Fibroblast of the aortic adventitia (primary cell): ENCODE measurements at regions not wholly inside any gene's neighbourhood (a gene's known extent, or its start where the extent isn't known, plus 50 kb on each side); places are given as distances from the start of the nearest gene placed in this dataset.

ENCODE experiments used
- DNase-seq: peaks from one replicate; pipeline ENCODE4 v3.0.0-alpha.2; 2010; ENCODE audit warnings: low read depth
- H3K4me3 ChIP-seq: 2 replicates; pipeline ENCODE4 v1.5.1; 2011; ENCODE audit warnings: low read depth, mild to moderate bottlenecking, control low read depth, low read length, moderate library complexity
- TF ChIP-seq, protein P1 (sequence below): IDR thresholded peaks from 2 replicates; pipeline ENCODE4 v1.5.1; 2011; ENCODE audit warnings: mild to moderate bottlenecking, low read length, control low read depth, inconsistent platforms; ENCODE audit not compliant: insufficient read depth

DNA sequence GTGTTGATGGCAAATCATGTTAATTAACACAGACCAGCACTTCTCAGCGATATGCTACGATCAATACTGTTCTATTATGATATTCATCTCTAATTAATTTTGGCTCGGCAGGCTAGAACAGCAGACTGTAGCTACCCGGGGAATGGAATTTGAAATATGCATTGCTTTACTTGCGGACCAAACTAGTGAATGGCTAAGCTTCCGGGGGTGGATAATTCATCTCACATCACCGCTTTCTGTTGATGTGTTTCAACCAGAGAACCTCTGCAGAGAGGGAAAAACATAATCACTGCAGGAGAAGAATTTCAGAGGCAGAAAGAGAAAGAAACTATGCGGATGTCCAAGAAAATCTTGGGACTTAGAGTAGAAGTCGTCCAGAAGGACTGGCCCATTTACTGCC lies 490.9 kb downstream of the STK39 start:
- DNase-seq = no peak
- H3K4me3 ChIP-seq = no peak overlapping the region
- TF ChIP-seq, protein P1, sequence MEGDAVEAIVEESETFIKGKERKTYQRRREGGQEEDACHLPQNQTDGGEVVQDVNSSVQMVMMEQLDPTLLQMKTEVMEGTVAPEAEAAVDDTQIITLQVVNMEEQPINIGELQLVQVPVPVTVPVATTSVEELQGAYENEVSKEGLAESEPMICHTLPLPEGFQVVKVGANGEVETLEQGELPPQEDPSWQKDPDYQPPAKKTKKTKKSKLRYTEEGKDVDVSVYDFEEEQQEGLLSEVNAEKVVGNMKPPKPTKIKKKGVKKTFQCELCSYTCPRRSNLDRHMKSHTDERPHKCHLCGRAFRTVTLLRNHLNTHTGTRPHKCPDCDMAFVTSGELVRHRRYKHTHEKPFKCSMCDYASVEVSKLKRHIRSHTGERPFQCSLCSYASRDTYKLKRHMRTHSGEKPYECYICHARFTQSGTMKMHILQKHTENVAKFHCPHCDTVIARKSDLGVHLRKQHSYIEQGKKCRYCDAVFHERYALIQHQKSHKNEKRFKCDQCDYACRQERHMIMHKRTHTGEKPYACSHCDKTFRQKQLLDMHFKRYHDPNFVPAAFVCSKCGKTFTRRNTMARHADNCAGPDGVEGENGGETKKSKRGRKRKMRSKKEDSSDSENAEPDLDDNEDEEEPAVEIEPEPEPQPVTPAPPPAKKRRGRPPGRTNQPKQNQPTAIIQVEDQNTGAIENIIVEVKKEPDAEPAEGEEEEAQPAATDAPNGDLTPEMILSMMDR = no peak

DNA sequence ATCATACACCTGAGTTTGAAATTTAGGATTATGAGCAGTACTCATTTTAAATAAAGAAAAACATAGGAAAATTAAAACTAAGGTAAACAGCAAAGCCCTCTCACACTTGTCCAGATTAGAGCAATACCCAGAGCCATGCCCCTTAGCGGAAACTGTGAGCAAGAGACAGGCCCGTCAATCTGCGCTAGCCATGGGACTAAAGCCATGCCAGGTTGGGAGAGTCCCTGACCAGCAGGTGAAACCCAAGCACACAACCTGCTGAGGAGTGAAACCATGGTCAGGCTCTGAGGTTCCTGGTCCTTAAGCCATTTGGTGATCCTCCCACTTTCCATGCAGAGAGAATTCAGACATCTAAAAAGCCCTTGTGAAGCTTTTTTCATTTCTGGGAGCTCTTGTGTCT lies 494.3 kb downstream of the STK39 start:
- DNase-seq = no peak
- TF ChIP-seq, protein P1 = no peak
- H3K4me3 ChIP-seq = no peak overlapping the region

DNA sequence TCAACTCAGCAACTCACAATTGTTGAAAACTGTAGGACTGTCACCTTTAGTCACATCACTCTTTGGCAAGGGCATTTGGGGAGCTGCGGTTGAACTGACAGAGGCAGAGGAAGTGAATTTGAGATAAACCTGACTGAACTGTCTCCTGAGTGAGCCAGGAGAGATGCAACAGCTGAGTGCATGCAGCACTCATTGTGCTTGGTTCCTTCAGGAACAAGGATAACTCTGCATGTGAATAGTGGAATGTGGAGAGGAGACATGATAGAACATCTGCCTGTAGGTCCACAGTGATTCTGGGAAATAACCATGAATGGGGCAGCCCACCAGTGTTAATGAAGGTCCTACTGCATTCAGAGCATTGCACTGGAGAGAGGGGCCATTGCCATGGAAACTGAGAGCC lies 494.7 kb downstream of the STK39 start:
- no peak for DNase-seq
- TF ChIP-seq, protein P1 = no peak
- no peak overlapping the region for H3K4me3 ChIP-seq

DNA sequence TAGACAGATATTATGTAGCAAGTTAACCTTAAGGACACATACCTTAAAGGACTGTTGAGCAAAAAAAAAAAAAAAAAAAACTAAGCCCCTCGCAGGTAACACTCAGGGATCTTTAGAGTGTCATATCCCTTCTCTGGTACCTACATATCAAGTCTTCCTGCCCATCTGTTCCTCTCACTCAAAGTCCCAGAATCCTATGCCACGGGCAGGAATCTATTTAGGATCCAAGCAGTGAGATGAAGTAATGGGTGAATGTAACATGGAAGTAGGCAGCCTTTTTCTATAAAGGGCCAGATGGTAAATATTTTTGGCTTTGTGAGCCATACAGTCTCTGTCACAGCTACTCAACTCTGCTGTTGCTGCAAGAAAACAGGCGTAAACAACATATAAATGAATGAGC lies 496.7 kb downstream of the STK39 start:
- no peak for DNase-seq
- TF ChIP-seq, protein P1 = no peak

DNA sequence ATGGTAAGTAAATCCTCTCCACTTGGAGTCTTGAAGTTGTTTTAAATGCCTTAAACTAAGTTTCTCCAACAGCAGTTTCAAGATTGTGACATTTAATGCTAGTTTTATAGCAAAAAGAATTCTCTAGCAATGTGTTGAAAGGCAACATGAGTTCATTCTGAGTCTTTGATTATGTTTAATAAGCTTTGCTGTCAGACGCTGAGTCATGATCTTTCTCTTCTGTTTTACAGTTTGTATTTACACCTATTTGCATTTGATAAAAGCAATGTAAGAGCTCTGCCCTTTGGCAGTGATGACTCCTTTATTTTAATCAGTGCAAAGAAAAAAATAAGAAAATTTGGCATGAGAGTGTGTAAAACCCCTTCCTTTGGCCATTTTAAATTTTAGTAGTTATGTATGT lies 497.7 kb downstream of the STK39 start:
- H3K4me3 ChIP-seq = no peak overlapping the region
- TF ChIP-seq, protein P1 = no peak
- DNase-seq = no peak

More for the DNA sequence above, 496.7 kb downstream of the STK39 start:
- no peak overlapping the region for H3K4me3 ChIP-seq

DNA sequence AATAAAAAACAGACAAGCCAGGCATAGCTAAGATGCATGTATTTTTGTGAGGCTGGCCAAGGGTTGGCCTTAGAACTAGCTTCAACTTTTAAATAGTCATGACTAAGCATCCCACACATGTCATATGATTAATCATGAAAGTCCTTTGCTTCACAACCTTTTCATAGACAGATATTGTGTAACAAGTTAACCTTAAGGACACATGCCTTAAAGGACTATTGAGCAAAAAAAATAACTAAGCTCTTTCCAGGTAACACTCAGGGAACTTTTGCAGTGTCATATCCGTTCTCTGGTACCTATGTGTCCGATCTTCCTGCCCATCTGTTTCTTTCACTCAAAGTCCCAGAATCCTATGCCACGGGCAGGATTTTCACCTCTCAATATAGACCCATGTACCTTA lies 498.4 kb downstream of the STK39 start:
- TF ChIP-seq, protein P1 = no peak
- no peak overlapping the region for H3K4me3 ChIP-seq
- no peak for DNase-seq

DNA sequence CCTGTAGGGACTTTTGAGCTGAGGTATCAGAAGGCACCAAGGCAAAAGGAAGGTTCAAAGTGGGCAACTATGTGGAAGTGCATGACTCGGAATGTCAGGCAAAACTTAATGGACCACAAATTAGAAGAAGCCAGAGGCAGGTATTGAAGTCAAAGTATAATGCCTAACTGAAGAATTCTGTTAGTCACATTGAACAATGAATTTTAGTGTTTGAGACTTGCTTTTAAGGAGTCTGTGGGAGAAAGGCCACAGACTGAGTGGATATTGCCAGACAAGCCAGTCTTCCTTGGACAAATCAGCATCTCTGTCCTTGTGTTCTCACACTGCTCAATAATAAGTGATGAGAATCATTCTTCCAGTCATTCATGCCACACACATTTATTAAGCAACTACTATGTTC lies 498.9 kb downstream of the STK39 start:
- no peak overlapping the region for H3K4me3 ChIP-seq
- DNase-seq = no peak
- TF ChIP-seq, protein P1 = no peak
